ENCODE measurements at regions not wholly inside any gene's neighbourhood (a gene's known extent, or its start where the extent isn't known, plus 50 kb on each side); places are given as distances from the start of the nearest gene placed in this dataset.
A peak's percentile ranks its signal among the peaks of the same experiment; 100 is the strongest.

- Mint-ChIP-seq H3K9me3 (ENCODE audit: unreplicated experiment) (no peaks in the 10 kb centered on the region), H3K4me3 (ENCODE audit: unreplicated experiment) (no peak overlapping the region), H3K27ac (ENCODE audit: low read depth, unreplicated experiment) (no peak overlapping the region), H3K27me3 (ENCODE audit: insufficient read depth, unreplicated experiment) (no peaks in the 10 kb centered on the region), H3K4me1 (ENCODE audit: insufficient read depth, unreplicated experiment) (no peaks in the 10 kb centered on the region), H3K36me3 (ENCODE audit: insufficient read depth, unreplicated experiment) (no peaks in the 10 kb centered on the region)
- no peak for DNase-seq (ENCODE audit: unreplicated experiment)
- no TSS peak for BruUV-seq (replicated peaks)
- CTCF ChIA-PET = no interaction called here
- POLR2A ChIA-PET = no interaction called here
- intact Hi-C loops (cut with micrococcal nuclease) = no loop called here
- TF ChIP-seq CTCF (IDR thresholded peaks at IDR 0.05; ENCODE audit: unreplicated experiment) = no peak
Measured at GRCh38 chr12:33323823-33324222, 115.8 kb downstream of the SYT10 start.

GRCh38 chr12:33322519-33322918 lies 117.1 kb downstream of the SYT10 start:
- peak; percentile 10 for DNase-seq (ENCODE audit: unreplicated experiment)
- intact Hi-C loops (cut with micrococcal nuclease) = no loop called here
- TF ChIP-seq CTCF (IDR thresholded peaks at IDR 0.05; ENCODE audit: unreplicated experiment) = no peak
- CTCF ChIA-PET = interaction anchor here (0.7 kb wide), 1 partner anchor 122 kb away, joined by 3 read pairs; no protein-coding TSS in a partner anchor
- H3K4me3 Mint-ChIP-seq (ENCODE audit: unreplicated experiment) = no peak overlapping the region
- H3K9me3 Mint-ChIP-seq (ENCODE audit: unreplicated experiment) = no peaks in the 10 kb centered on the region
- no peaks in the 10 kb centered on the region for H3K36me3 Mint-ChIP-seq (ENCODE audit: insufficient read depth, unreplicated experiment)
- no peak overlapping the region for H3K27ac Mint-ChIP-seq (ENCODE audit: low read depth, unreplicated experiment)
- BruUV-seq (replicated peaks) = no TSS peak
- no peaks in the 10 kb centered on the region for H3K4me1 Mint-ChIP-seq (ENCODE audit: insufficient read depth, unreplicated experiment)
- no peaks in the 10 kb centered on the region for H3K27me3 Mint-ChIP-seq (ENCODE audit: insufficient read depth, unreplicated experiment)
- POLR2A ChIA-PET = no interaction called here

GRCh38 chr12:33317746-33318145 lies 121.9 kb downstream of the SYT10 start:
- ChIA-PET CTCF (interaction anchor here (0.6 to 1.2 kb wide), 2 partner anchors 27 to 384 kb away, joined by 3 read pairs; no protein-coding TSS in a partner anchor), POLR2A (no interaction called here)
- Mint-ChIP-seq H3K27ac (ENCODE audit: low read depth, unreplicated experiment) (no peak overlapping the region), H3K36me3 (ENCODE audit: insufficient read depth, unreplicated experiment) (no peaks in the 10 kb centered on the region), H3K27me3 (ENCODE audit: insufficient read depth, unreplicated experiment) (no peaks in the 10 kb centered on the region), H3K9me3 (ENCODE audit: unreplicated experiment) (no peaks in the 10 kb centered on the region), H3K4me1 (ENCODE audit: insufficient read depth, unreplicated experiment) (no peaks in the 10 kb centered on the region), H3K4me3 (ENCODE audit: unreplicated experiment) (no peak overlapping the region)
- no peak for TF ChIP-seq CTCF (IDR thresholded peaks at IDR 0.05; ENCODE audit: unreplicated experiment)
- DNase-seq (ENCODE audit: unreplicated experiment) = no peak
- intact Hi-C loops (cut with micrococcal nuclease) = no loop called here
- BruUV-seq (replicated peaks) = no TSS peak

GRCh38 chr12:33314223-33314622 lies 125.4 kb downstream of the SYT10 start:
- POLR2A ChIA-PET = no interaction called here
- H3K4me3 Mint-ChIP-seq (ENCODE audit: unreplicated experiment) = no peak overlapping the region
- intact Hi-C loops (cut with micrococcal nuclease) = no loop called here

More at GRCh38 chr12:33314223-33314622, 125.4 kb downstream of the SYT10 start:
- H3K4me1 Mint-ChIP-seq (ENCODE audit: insufficient read depth, unreplicated experiment) = no peaks in the 10 kb centered on the region
- CTCF ChIA-PET = no interaction called here
- no peak for TF ChIP-seq CTCF (IDR thresholded peaks at IDR 0.05; ENCODE audit: unreplicated experiment)
- no peaks in the 10 kb centered on the region for H3K27me3 Mint-ChIP-seq (ENCODE audit: insufficient read depth, unreplicated experiment)
- H3K36me3 Mint-ChIP-seq (ENCODE audit: insufficient read depth, unreplicated experiment) = no peaks in the 10 kb centered on the region
- no peak overlapping the region for H3K27ac Mint-ChIP-seq (ENCODE audit: low read depth, unreplicated experiment)
- DNase-seq (ENCODE audit: unreplicated experiment) = no peak
- BruUV-seq (replicated peaks) = no TSS peak
- no peaks in the 10 kb centered on the region for H3K9me3 Mint-ChIP-seq (ENCODE audit: unreplicated experiment)
